H1 (cell line): ENCODE measurements at regions not wholly inside any gene's neighbourhood (a gene's known extent, or its start where the extent isn't known, plus 50 kb on each side); places are given as distances from the start of the nearest gene placed in this dataset.

ENCODE experiments used
- CTCF ChIA-PET: fragments of 300-600 bp; sonication (Branson Sonifier 250); formaldehyde crosslinking; loops from one replicate; lab custom pipeline; 2021; ENCODE audit not compliant: partially characterized antibody; lab: Charles Lee
- POLR2A ChIA-PET: fragments of 300-600 bp; sonication (Branson Sonifier 250); formaldehyde crosslinking; loops from one replicate; lab custom pipeline; 2021; ENCODE audit warnings: inconsistent platforms; ENCODE audit not compliant: partially characterized antibody; lab: Charles Lee
- DNase-seq, 2 experiments: peaks; one replicate each; pipeline versions ENCODE4 v3.0.0 to v3.0.0-alpha.2; 2010 to 2022; ENCODE audit warnings: low spot score in 2 of 2, low read depth in 1 of 2, mixed read lengths in 1 of 2
- FAIRE-seq: peaks from 2 replicates; lab custom pipeline; 2011; peaks lifted over from hg19 to GRCh38; lab: Jason Lieb, UNC
- H2AFZ ChIP-seq: 2 replicates; pipeline ENCODE4 v1.8.1; 2012; ENCODE audit warnings: low read length, inconsistent platforms
- H2AK5ac ChIP-seq: 2 replicates; pipeline ENCODE4 v1.6.1; 2013; ENCODE audit warnings: low read depth, low read length
- H2BK120ac ChIP-seq: replicated peaks from 2 replicates; pipeline ENCODE3; 2013; ENCODE audit warnings: low read depth, low read length, inconsistent platforms
- H2BK12ac ChIP-seq: 2 replicates; pipeline ENCODE4 v1.6.1; 2013; ENCODE audit warnings: low read depth, low read length
- H2BK15ac ChIP-seq: 2 replicates; pipeline ENCODE4 v1.6.1; 2013; ENCODE audit warnings: low read length
- H2BK20ac ChIP-seq: 2 replicates; pipeline ENCODE4 v1.6.1; 2013; ENCODE audit warnings: low read length
- H2BK5ac ChIP-seq: 2 replicates; pipeline ENCODE4 v1.6.1; 2013; ENCODE audit warnings: low read depth, low read length
- H3K14ac ChIP-seq: 2 replicates; pipeline ENCODE4 v1.6.1; 2013; ENCODE audit warnings: inconsistent platforms; ENCODE audit not compliant: insufficient read length
- H3K18ac ChIP-seq: 2 replicates; pipeline ENCODE4 v1.6.1; 2013; ENCODE audit warnings: low read length; ENCODE audit errors: extremely low read depth
- H3K23ac ChIP-seq: 2 replicates; pipeline ENCODE4 v1.6.1; 2013; ENCODE audit warnings: inconsistent platforms; ENCODE audit not compliant: insufficient read length
- H3K23me2 ChIP-seq: 2 replicates; pipeline ENCODE4 v1.6.1; 2013; ENCODE audit warnings: low read depth, low read length
- H3K27ac ChIP-seq: 2 replicates; pipeline ENCODE4 v1.6.1; 2011; ENCODE audit warnings: low read depth, low read length, inconsistent platforms
- H3K27me3 ChIP-seq, 4 experiments: replicated peaks in 1 of 4; 1 replicate in 1 of 4; 2 replicates in 3 of 4; pipeline versions ENCODE4 v1.6.1 to v1.8.1; 2011 to 2013; ENCODE audit warnings: low read length in 3 of 4, mild to moderate bottlenecking in 3 of 4, inconsistent platforms in 2 of 4, mixed read lengths in 2 of 4, moderate library complexity in 1 of 4; ENCODE audit not compliant: control insufficient read depth in 3 of 4, insufficient read depth in 3 of 4; ENCODE audit errors: extremely low read depth in 1 of 4
- H3K36me3 ChIP-seq, 4 experiments: 2 replicates each; pipeline versions ENCODE4 v1.6.1 to v1.8.1; 2011 to 2013; ENCODE audit warnings: mild to moderate bottlenecking in 4 of 4, low read length in 3 of 4, moderate library complexity in 2 of 4, control low read depth in 1 of 4, inconsistent platforms in 1 of 4; ENCODE audit not compliant: insufficient read depth in 4 of 4, control insufficient read depth in 2 of 4
- H3K4ac ChIP-seq: replicated peaks from 2 replicates; pipeline ENCODE3; 2013; ENCODE audit warnings: low read length, low read depth, mixed read lengths, inconsistent platforms; ENCODE audit not compliant: insufficient read length
- H3K4me1 ChIP-seq, 4 experiments: replicated peaks in 1 of 4; 1 replicate in 1 of 4; 2 replicates in 3 of 4; pipeline versions ENCODE4 v1.6.1 to v1.8.1; 2011 to 2013; ENCODE audit warnings: low read length in 3 of 4, inconsistent platforms in 2 of 4, mixed read lengths in 1 of 4; ENCODE audit not compliant: insufficient read depth in 4 of 4, control insufficient read depth in 3 of 4
- H3K4me2 ChIP-seq, 2 experiments: 2 replicates each; pipeline versions ENCODE4 v1.6.1 to v1.8.1; 2011 to 2013; ENCODE audit warnings: low read depth in 2 of 2, low read length in 2 of 2, control low read depth in 1 of 2, inconsistent platforms in 1 of 2, mild to moderate bottlenecking in 1 of 2; ENCODE audit not compliant: insufficient read depth in 1 of 2
- H3K4me3 ChIP-seq, 4 experiments: fragments of 200-600, 300-600 bp in 1 of 4; sonication (generic), shearing (Covaris generic), sonication (Bioruptor Twin) in 1 of 4; 2 replicates each; pipeline versions ENCODE4 v1.5.1 to v1.8.1; 2011 to 2016; ENCODE audit warnings: low read length in 4 of 4, low read depth in 3 of 4, control low read depth in 2 of 4, inconsistent platforms in 2 of 4, mild to moderate bottlenecking in 2 of 4, mixed read lengths in 1 of 4, moderate library complexity in 1 of 4; ENCODE audit not compliant: insufficient read depth in 2 of 4; ENCODE audit errors: extremely low read depth in 1 of 4
- H3K56ac ChIP-seq: replicated peaks from 2 replicates; pipeline ENCODE3; 2013; ENCODE audit warnings: low read depth, mild to moderate bottlenecking, mixed read lengths, low read length, inconsistent platforms; ENCODE audit not compliant: insufficient read length
- H3K79me1 ChIP-seq: 2 replicates; pipeline ENCODE4 v1.6.1; 2013; ENCODE audit warnings: low read depth, low read length, control low read depth
- H3K79me2 ChIP-seq, 2 experiments: 2 replicates each; pipeline versions ENCODE4 v1.6.1 to v1.8.1; 2012 to 2013; ENCODE audit warnings: low read length in 2 of 2, mild to moderate bottlenecking in 2 of 2, inconsistent platforms in 1 of 2; ENCODE audit not compliant: insufficient read depth in 2 of 2, control insufficient read depth in 1 of 2
- H3K9ac ChIP-seq, 4 experiments: replicated peaks in 1 of 4; 1 replicate in 1 of 4; 2 replicates in 3 of 4; pipeline versions ENCODE4 v1.6.1 to v1.8.1; 2011 to 2013; ENCODE audit warnings: low read depth in 3 of 4, low read length in 3 of 4, control low read depth in 2 of 4, mild to moderate bottlenecking in 2 of 4, moderate library complexity in 2 of 4, inconsistent platforms in 1 of 4; ENCODE audit errors: extremely low read depth in 1 of 4
- H3K9me3 ChIP-seq, 2 experiments: 2 replicates each; pipeline versions ENCODE4 v1.6.1 to v1.8.1; 2012 to 2013; ENCODE audit warnings: mild to moderate bottlenecking in 2 of 2, moderate library complexity in 2 of 2, control low read depth in 1 of 2, inconsistent platforms in 1 of 2, low read depth in 1 of 2, low read length in 1 of 2, mixed read lengths in 1 of 2; ENCODE audit not compliant: insufficient read depth in 2 of 2
- H4K20me1 ChIP-seq, 2 experiments: replicated peaks in 1 of 2; 2 replicates each; pipeline versions ENCODE3 to v1.8.1; 2011 to 2013; ENCODE audit warnings: inconsistent platforms in 2 of 2, low read length in 2 of 2, mild to moderate bottlenecking in 1 of 2; ENCODE audit not compliant: insufficient read depth in 2 of 2, control insufficient read depth in 1 of 2
- H4K5ac ChIP-seq: 2 replicates; pipeline ENCODE4 v1.6.1; 2013; ENCODE audit warnings: low read length, low read depth, mixed read lengths, inconsistent platforms; ENCODE audit not compliant: insufficient read length
- H4K8ac ChIP-seq: 2 replicates; pipeline ENCODE4 v1.8.0; 2013; ENCODE audit warnings: mild to moderate bottlenecking, moderate library complexity, low read length, inconsistent platforms; ENCODE audit not compliant: insufficient read depth; ENCODE audit errors: extremely low read depth
- H4K91ac ChIP-seq: replicated peaks from 2 replicates; pipeline ENCODE3; 2013; ENCODE audit warnings: low read length, mixed read lengths, inconsistent platforms; ENCODE audit not compliant: insufficient read length
- CHD2 ChIP-seq: IDR thresholded peaks from 2 replicates; pipeline ENCODE4 v1.6.1; 2012; ENCODE audit warnings: low read length, improper control_type of control experiment
- CTBP2 ChIP-seq: IDR thresholded peaks from 2 replicates; pipeline ENCODE4 v1.7.0; 2011; ENCODE audit warnings: borderline replicate concordance, mild to moderate bottlenecking, moderate library complexity, mixed read lengths, low read length; ENCODE audit not compliant: insufficient read depth, insufficient read length
- CTCF ChIP-seq, 3 experiments: IDR thresholded peaks; 1 replicate in 2 of 3; 2 replicates in 1 of 3; pipeline versions ENCODE4 v1.5.1 to v1.6.1; 2011; ENCODE audit warnings: low read length in 3 of 3, mild to moderate bottlenecking in 3 of 3, inconsistent platforms in 2 of 3, low read depth in 1 of 3, moderate library complexity in 1 of 3; ENCODE audit not compliant: insufficient read depth in 1 of 3; ENCODE audit errors: control extremely low read depth in 1 of 3
- KDM4A ChIP-seq: IDR thresholded peaks from one replicate; pipeline ENCODE4 v1.7.1; 2012; ENCODE audit warnings: low read depth, mild to moderate bottlenecking, moderate library complexity, low read length, inconsistent platforms; ENCODE audit not compliant: severe bottlenecking
- PHF8 ChIP-seq: fragments of 200-600 bp; sonication (generic); conservative IDR thresholded peaks from 2 replicates; pipeline ENCODE4 v1.7.1; 2012; ENCODE audit warnings: low read depth, mild to moderate bottlenecking, inconsistent platforms, low read length, moderate library complexity
- RAD21 ChIP-seq, 2 experiments: IDR thresholded peaks in 1 of 2; conservative IDR thresholded peaks in 1 of 2; 2 replicates each; pipeline ENCODE4 v1.6.1; 2011; ENCODE audit warnings: low read depth in 2 of 2, low read length in 2 of 2, improper control_type of control experiment in 1 of 2, inconsistent platforms in 1 of 2, mild to moderate bottlenecking in 1 of 2, moderate library complexity in 1 of 2
- RXRA ChIP-seq: IDR thresholded peaks from 2 replicates; pipeline ENCODE4 v1.6.1; 2011; ENCODE audit warnings: low read depth, mild to moderate bottlenecking, low read length, moderate library complexity; ENCODE audit not compliant: insufficient read depth
- SIN3A ChIP-seq, 2 experiments: IDR thresholded peaks in 1 of 2; conservative IDR thresholded peaks in 1 of 2; 2 replicates each; pipeline ENCODE4 v1.6.1; 2011 to 2012; ENCODE audit warnings: low read length in 2 of 2, improper control_type of control experiment in 1 of 2, low read depth in 1 of 2, mild to moderate bottlenecking in 1 of 2
- SP4 ChIP-seq: IDR thresholded peaks from 2 replicates; pipeline ENCODE4 v1.6.1; 2012; ENCODE audit warnings: low read length, inconsistent platforms
- SRF ChIP-seq: IDR thresholded peaks from 2 replicates; pipeline ENCODE4 v1.6.1; 2011; ENCODE audit warnings: mild to moderate bottlenecking, low read depth, low read length, moderate library complexity
- TAF7 ChIP-seq: optimal IDR thresholded peaks from 2 replicates; pipeline ENCODE3; 2011; ENCODE audit warnings: low read depth, mild to moderate bottlenecking, inconsistent platforms, low read length, moderate library complexity, borderline replicate concordance
- TCF12 ChIP-seq: IDR thresholded peaks from 2 replicates; pipeline ENCODE4 v1.6.1; 2011; ENCODE audit warnings: low read depth, mild to moderate bottlenecking, low read length
- WGBS, 2 experiments: shearing (Covaris generic) in 1 of 2; methylation state at CpG; one replicate each; pipeline versions ENCODE4 v1.1.6 to v1.1.7; 2013 to 2015; ENCODE audit warnings: low lambda C conversion rate in 2 of 2, mixed read lengths in 2 of 2, inconsistent platforms in 1 of 2, low coverage in 1 of 2, missing lambda C conversion rate in 1 of 2; ENCODE audit not compliant: insufficient replicate concordance in 2 of 2, insufficient coverage in 1 of 2, insufficient read length in 1 of 2; ENCODE audit errors: extremely low coverage in 1 of 2, missing lambda C conversion rate in 1 of 2; 5-methylcytosine and 5-hydroxymethylcytosine counted together

GRCh38 chr14:41377932-41378331 is 228.7 kb upstream of the LRFN5 start:
- no peak overlapping the region for H3K18ac ChIP-seq
- no peak overlapping the region for H3K23ac ChIP-seq
- H2AK5ac ChIP-seq, result no peak overlapping the region
- no peaks in the 10 kb centered on the region for H3K79me1 ChIP-seq
- no peak overlapping the region for H2AFZ ChIP-seq
- no peak overlapping the region for H3K4me3 ChIP-seq
- no peaks in the 10 kb centered on the region for H3K23me2 ChIP-seq
- ChIA-PET POLR2A (no interaction called here), CTCF (interaction anchor here (0.6 to 1.2 kb wide), 2 partner anchors 9 to 227 kb away, joined by 3 to 4 read pairs; no protein-coding TSS in a partner anchor)
- no peak overlapping the region for H4K8ac ChIP-seq
- H3K27me3 ChIP-seq, result no peaks in the 10 kb centered on the region
- H2BK20ac ChIP-seq, result no peak overlapping the region
- H2BK15ac ChIP-seq, result no peak overlapping the region
- no peak overlapping the region for H3K4me2 ChIP-seq
- no peaks in the 10 kb centered on the region for H3K4me1 ChIP-seq
- WGBS, 2 experiments, result 86% methylated on average over 2 of the region's 2 CpGs; no CpG with 5 or more reads in 1 of the 2 experiments
- H3K79me2 ChIP-seq, result no peaks in the 10 kb centered on the region
- DNase-seq, result no peak
- no peaks in the 10 kb centered on the region for H4K20me1 ChIP-seq
- H3K56ac ChIP-seq, result no peak overlapping the region
- no peaks in the 10 kb centered on the region for H3K36me3 ChIP-seq
- H3K4ac ChIP-seq, result no peak overlapping the region
- no peak overlapping the region for H2BK5ac ChIP-seq
- no peak overlapping the region for H2BK120ac ChIP-seq
- no peaks in the 10 kb centered on the region for H3K9me3 ChIP-seq
- H3K9ac ChIP-seq, result no peak overlapping the region
- no peak overlapping the region for H4K5ac ChIP-seq
- no peak overlapping the region for H3K14ac ChIP-seq
- no peak for FAIRE-seq
- no peak overlapping the region for H2BK12ac ChIP-seq
- no peak overlapping the region for H3K27ac ChIP-seq
- H4K91ac ChIP-seq, result no peak overlapping the region
- no peak for TF ChIP-seq RXRA
- no peak for TF ChIP-seq TAF7
- TF ChIP-seq SRF, result no peak
- TF ChIP-seq SIN3A (conservative IDR thresholded peaks at IDR 0.05 in 1 of 2, IDR thresholded peaks at IDR 0.05 in 1 of 2; ENCODE audit: low read depth in 1 of 2, low read length in 2 of 2), result no peak
- no peak for TF ChIP-seq CTBP2
- no peak for TF ChIP-seq CHD2
- TF ChIP-seq CTCF (IDR thresholded peaks at IDR 0.05; ENCODE audit: control extremely low read depth in 1 of 3, insufficient read depth in 1 of 3, low read depth in 1 of 3, low read length in 3 of 3), result no peak
- no peak for TF ChIP-seq PHF8
- TF ChIP-seq SP4, result no peak
- no peak for TF ChIP-seq RAD21 (IDR thresholded peaks at IDR 0.05 in 1 of 2, conservative IDR thresholded peaks at IDR 0.05 in 1 of 2; ENCODE audit: low read depth in 2 of 2, low read length in 2 of 2)
- no peak for TF ChIP-seq KDM4A
- TF ChIP-seq TCF12, result no peak
